Neural cell (in vitro differentiated cells): ENCODE measurements at regions not wholly inside any gene's neighbourhood (a gene's known extent, or its start where the extent isn't known, plus 50 kb on each side); places are given as distances from the start of the nearest gene placed in this dataset.

Source experiments
- H2AFZ ChIP-seq: fragments of 200-600, 300-800 bp; sonication (generic), shearing (Covaris generic); 2 replicates; pipeline ENCODE4 v1.6.0; 2014; ENCODE audit warnings: low read depth, mild to moderate bottlenecking, antibody characterized with exemption, low read length, moderate library complexity
- H3F3A ChIP-seq: fragments of 200-600 bp; shearing (Covaris generic); 2 replicates; pipeline ENCODE4 v1.6.1; 2016; ENCODE audit warnings: mild to moderate bottlenecking, moderate library complexity, mixed read lengths, antibody characterized with exemption, low read length; ENCODE audit not compliant: insufficient read depth, poor library complexity, severe bottlenecking
- H3K27ac ChIP-seq: fragments of 200-600, 300-800 bp; sonication (generic), shearing (Covaris generic); 2 replicates; pipeline ENCODE4 v1.5.1; 2014; ENCODE audit warnings: mild to moderate bottlenecking, low read length, moderate library complexity
- H3K27me3 ChIP-seq: fragments of 300-800, 200-600 bp; sonication (generic), shearing (Covaris generic); 2 replicates; pipeline ENCODE4 v1.6.0; 2014; ENCODE audit warnings: mild to moderate bottlenecking, low read depth, low read length, moderate library complexity; ENCODE audit not compliant: insufficient read depth
- H3K36me3 ChIP-seq: fragments of 300-800, 200-600 bp; sonication (generic), shearing (Covaris generic); 2 replicates; pipeline ENCODE4 v1.5.1; 2014; ENCODE audit warnings: mild to moderate bottlenecking, antibody characterized with exemption, low read length, moderate library complexity; ENCODE audit not compliant: insufficient read depth
- H3K4me2 ChIP-seq: fragments of 300-800, 200-600 bp; sonication (generic), shearing (Covaris generic); 2 replicates; pipeline ENCODE4 v1.6.0; 2014; ENCODE audit warnings: mild to moderate bottlenecking, low read length
- H3K4me3 ChIP-seq: fragments of 300-800, 200-600 bp; sonication (generic), shearing (Covaris generic); 2 replicates; pipeline ENCODE4 v1.5.1; 2014; ENCODE audit warnings: mild to moderate bottlenecking, low read length, moderate library complexity
- H3K79me2 ChIP-seq: fragments of 200-600 bp; shearing (Covaris generic); replicated peaks from 2 replicates; pipeline ENCODE4 v1.6.0; 2014; ENCODE audit warnings: mild to moderate bottlenecking, low read length, moderate library complexity; ENCODE audit not compliant: insufficient read depth
- H3K9ac ChIP-seq: fragments of 300-800, 200-600 bp; sonication (generic), shearing (Covaris generic); 2 replicates; pipeline ENCODE4 v1.6.1; 2016; ENCODE audit warnings: mild to moderate bottlenecking, low read length, mixed read lengths
- H3K9me2 ChIP-seq: fragments of 200-600 bp; shearing (Covaris generic); 2 replicates; pipeline ENCODE4 v1.6.1; 2016; ENCODE audit warnings: mild to moderate bottlenecking, low read length, mixed read lengths; ENCODE audit not compliant: insufficient read depth
- H3K9me3 ChIP-seq: fragments of 200-600, 300-800 bp; sonication (generic), shearing (Covaris generic); 2 replicates; pipeline ENCODE4 v1.6.1; 2016; ENCODE audit warnings: mild to moderate bottlenecking, mixed run types, low read length, moderate library complexity, mixed read lengths
- H4K20me1 ChIP-seq: fragments of 200-600 bp; shearing (Covaris generic); 2 replicates; pipeline ENCODE4 v1.6.1; 2016; ENCODE audit warnings: mild to moderate bottlenecking, mixed run types; ENCODE audit not compliant: insufficient read depth
- EP300 ChIP-seq: fragments of 450-650 bp; conservative IDR thresholded peaks from 2 replicates; pipeline ENCODE4 v1.6.1; 2014; ENCODE audit warnings: antibody characterized with exemption, mild to moderate bottlenecking, moderate library complexity; ENCODE audit not compliant: poor library complexity, severe bottlenecking
- EZH2 ChIP-seq: fragments of 200-600, 300-800 bp; shearing (Covaris generic), sonication (generic); IDR thresholded peaks from 2 replicates; pipeline ENCODE4 v1.6.1; 2014; ENCODE audit warnings: antibody characterized with exemption, low read length, borderline replicate concordance, mild to moderate bottlenecking; ENCODE audit not compliant: insufficient read depth, poor library complexity, severe bottlenecking
- MXI1 ChIP-seq: fragments of 450-650 bp; conservative IDR thresholded peaks from 2 replicates; pipeline ENCODE4 v1.6.1; 2014; ENCODE audit warnings: antibody characterized with exemption, mild to moderate bottlenecking; ENCODE audit not compliant: poor library complexity, severe bottlenecking
- POLR2AphosphoS5 ChIP-seq: IDR thresholded peaks from 2 replicates; pipeline ENCODE4 v1.6.1; 2012
- RAD21 ChIP-seq: fragments of 450-650 bp; conservative IDR thresholded peaks from 2 replicates; pipeline ENCODE4 v1.6.1; 2014; ENCODE audit warnings: antibody characterized with exemption, mild to moderate bottlenecking, moderate library complexity
- SMC3 ChIP-seq: fragments of 450-650 bp; conservative IDR thresholded peaks from 2 replicates; pipeline ENCODE4 v1.6.1; 2014; ENCODE audit warnings: antibody characterized with exemption, mild to moderate bottlenecking, moderate library complexity; ENCODE audit not compliant: poor library complexity
- TAF1 ChIP-seq: IDR thresholded peaks from 2 replicates; pipeline ENCODE4 v1.6.1; 2012; ENCODE audit warnings: low read depth
- TF ChIP-seq, protein P1 (sequence below): IDR thresholded peaks from 2 replicates; pipeline ENCODE4 v1.6.1; 2012; ENCODE audit warnings: borderline replicate concordance
- TF ChIP-seq, protein P2 (sequence below): fragments of 450-650 bp; IDR thresholded peaks from 2 replicates; pipeline ENCODE4 v1.5.1; 2014; ENCODE audit warnings: antibody characterized with exemption, mild to moderate bottlenecking, moderate library complexity; ENCODE audit not compliant: poor library complexity, severe bottlenecking

DNA sequence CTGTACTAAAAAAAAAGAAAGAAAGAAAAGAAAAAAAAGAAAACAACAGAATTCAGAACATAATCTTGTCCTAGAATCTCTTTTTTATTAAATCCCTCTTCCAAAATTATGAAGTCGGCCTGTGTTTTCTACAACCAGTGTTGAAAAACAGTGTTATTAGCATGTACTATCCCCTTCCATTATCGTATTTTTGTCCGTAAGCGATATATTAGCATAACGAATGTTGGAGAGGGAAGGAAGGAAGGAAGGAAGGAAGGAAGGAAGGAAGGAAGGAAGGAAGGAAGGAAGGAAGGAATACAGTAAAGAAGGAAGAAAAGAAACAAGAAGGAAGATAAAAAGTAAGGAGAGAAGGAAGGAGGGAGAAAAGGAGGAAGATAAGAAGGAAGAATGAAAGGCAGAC, 393.0 kb upstream of the TSHZ3 start:
- no peaks in the 10 kb centered on the region for H3F3A ChIP-seq
- H3K9ac ChIP-seq, result no peak overlapping the region
- H3K9me2 ChIP-seq, result no peaks in the 10 kb centered on the region
- H3K79me2 ChIP-seq, result no peaks in the 10 kb centered on the region
- no peaks in the 10 kb centered on the region for H3K36me3 ChIP-seq
- H3K27me3 ChIP-seq, result no peaks in the 10 kb centered on the region
- no peak overlapping the region for H3K4me2 ChIP-seq
- H3K27ac ChIP-seq, result no peak overlapping the region
- no peaks in the 10 kb centered on the region for H4K20me1 ChIP-seq
- H3K9me3 ChIP-seq, result no peaks in the 10 kb centered on the region
- no peak overlapping the region for H2AFZ ChIP-seq
- no peak overlapping the region for H3K4me3 ChIP-seq
- TF ChIP-seq RAD21 (no peak), TAF1 (no peak), MXI1 (no peak), EP300 (no peak), SMC3 (no peak)
- TF ChIP-seq, protein P1, sequence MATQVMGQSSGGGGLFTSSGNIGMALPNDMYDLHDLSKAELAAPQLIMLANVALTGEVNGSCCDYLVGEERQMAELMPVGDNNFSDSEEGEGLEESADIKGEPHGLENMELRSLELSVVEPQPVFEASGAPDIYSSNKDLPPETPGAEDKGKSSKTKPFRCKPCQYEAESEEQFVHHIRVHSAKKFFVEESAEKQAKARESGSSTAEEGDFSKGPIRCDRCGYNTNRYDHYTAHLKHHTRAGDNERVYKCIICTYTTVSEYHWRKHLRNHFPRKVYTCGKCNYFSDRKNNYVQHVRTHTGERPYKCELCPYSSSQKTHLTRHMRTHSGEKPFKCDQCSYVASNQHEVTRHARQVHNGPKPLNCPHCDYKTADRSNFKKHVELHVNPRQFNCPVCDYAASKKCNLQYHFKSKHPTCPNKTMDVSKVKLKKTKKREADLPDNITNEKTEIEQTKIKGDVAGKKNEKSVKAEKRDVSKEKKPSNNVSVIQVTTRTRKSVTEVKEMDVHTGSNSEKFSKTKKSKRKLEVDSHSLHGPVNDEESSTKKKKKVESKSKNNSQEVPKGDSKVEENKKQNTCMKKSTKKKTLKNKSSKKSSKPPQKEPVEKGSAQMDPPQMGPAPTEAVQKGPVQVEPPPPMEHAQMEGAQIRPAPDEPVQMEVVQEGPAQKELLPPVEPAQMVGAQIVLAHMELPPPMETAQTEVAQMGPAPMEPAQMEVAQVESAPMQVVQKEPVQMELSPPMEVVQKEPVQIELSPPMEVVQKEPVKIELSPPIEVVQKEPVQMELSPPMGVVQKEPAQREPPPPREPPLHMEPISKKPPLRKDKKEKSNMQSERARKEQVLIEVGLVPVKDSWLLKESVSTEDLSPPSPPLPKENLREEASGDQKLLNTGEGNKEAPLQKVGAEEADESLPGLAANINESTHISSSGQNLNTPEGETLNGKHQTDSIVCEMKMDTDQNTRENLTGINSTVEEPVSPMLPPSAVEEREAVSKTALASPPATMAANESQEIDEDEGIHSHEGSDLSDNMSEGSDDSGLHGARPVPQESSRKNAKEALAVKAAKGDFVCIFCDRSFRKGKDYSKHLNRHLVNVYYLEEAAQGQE, result no peak

DNA sequence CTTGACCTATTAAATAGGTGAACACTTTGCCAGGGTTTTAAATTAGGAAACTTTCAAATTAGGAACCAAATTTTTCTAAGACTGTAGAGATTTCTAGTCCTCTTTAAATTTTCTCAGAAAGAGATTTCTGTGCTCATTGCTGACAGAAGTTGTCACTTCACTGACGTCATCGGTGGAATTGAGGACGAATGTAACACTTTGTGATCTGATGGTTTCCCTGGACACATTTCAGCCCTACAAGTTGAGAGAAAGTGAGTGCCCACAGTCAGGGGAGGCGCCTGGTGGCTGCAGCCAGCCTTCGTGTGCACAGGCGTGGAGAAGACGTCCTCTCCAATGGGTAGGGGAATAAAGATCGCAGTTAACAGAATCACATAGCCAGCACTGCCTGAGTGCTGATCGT, 396.5 kb upstream of the TSHZ3 start:
- no peak overlapping the region for H3K4me2 ChIP-seq
- no peaks in the 10 kb centered on the region for H3K9me2 ChIP-seq
- TF ChIP-seq MXI1 (no peak), EP300 (no peak), POLR2AphosphoS5 (no peak), SMC3 (no peak), RAD21 (no peak), EZH2 (no peak), TAF1 (no peak)
- TF ChIP-seq, protein P2, sequence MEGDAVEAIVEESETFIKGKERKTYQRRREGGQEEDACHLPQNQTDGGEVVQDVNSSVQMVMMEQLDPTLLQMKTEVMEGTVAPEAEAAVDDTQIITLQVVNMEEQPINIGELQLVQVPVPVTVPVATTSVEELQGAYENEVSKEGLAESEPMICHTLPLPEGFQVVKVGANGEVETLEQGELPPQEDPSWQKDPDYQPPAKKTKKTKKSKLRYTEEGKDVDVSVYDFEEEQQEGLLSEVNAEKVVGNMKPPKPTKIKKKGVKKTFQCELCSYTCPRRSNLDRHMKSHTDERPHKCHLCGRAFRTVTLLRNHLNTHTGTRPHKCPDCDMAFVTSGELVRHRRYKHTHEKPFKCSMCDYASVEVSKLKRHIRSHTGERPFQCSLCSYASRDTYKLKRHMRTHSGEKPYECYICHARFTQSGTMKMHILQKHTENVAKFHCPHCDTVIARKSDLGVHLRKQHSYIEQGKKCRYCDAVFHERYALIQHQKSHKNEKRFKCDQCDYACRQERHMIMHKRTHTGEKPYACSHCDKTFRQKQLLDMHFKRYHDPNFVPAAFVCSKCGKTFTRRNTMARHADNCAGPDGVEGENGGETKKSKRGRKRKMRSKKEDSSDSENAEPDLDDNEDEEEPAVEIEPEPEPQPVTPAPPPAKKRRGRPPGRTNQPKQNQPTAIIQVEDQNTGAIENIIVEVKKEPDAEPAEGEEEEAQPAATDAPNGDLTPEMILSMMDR, result no peak
- TF ChIP-seq, protein P1, result no peak
- H3K27me3 ChIP-seq, result no peaks in the 10 kb centered on the region
- no peaks in the 10 kb centered on the region for H3F3A ChIP-seq
- H3K36me3 ChIP-seq, result no peaks in the 10 kb centered on the region
- H3K9me3 ChIP-seq, result no peaks in the 10 kb centered on the region
- no peaks in the 10 kb centered on the region for H4K20me1 ChIP-seq
- no peak overlapping the region for H3K4me3 ChIP-seq
- H3K27ac ChIP-seq, result no peak overlapping the region
- no peak overlapping the region for H2AFZ ChIP-seq
- no peak overlapping the region for H3K9ac ChIP-seq
- no peaks in the 10 kb centered on the region for H3K79me2 ChIP-seq
